ENCODE measurements at regions not wholly inside any gene's neighbourhood (a gene's known extent, or its start where the extent isn't known, plus 50 kb on each side); places are given as distances from the start of the nearest gene placed in this dataset.

GRCh38 chr7:145737617-145738016 is 379.0 kb upstream of the CNTNAP2 start:
- TF ChIP-seq EZH2 (IDR thresholded peaks at IDR 0.05) (no peak), FOSL1 (IDR thresholded peaks at IDR 0.05; ENCODE audit: low read depth) (no peak), YY1 (IDR thresholded peaks at IDR 0.05; ENCODE audit: extremely low read depth, insufficient replicate concordance, low read depth, low read length) (no peak)
- intact Hi-C loops (cut with micrococcal nuclease): no loop called here
- H3K9me2 ChIP-seq (ENCODE audit: insufficient read depth): no peaks in the 10 kb centered on the region
- no peak for ATAC-seq
- ChIA-PET POLR2A (no interaction called here), CTCF (no interaction called here), RAD21 (ENCODE audit: low non-redundant PET in 1 of 2, low total read pairs in 2 of 2, uncharacterized antibody in 2 of 2, unreplicated experiment in 2 of 2) (no interaction called here)
- H3K4me3 ChIP-seq (replicated peaks in 1 of 2; ENCODE audit: low read depth in 1 of 2, low read length in 2 of 2): no peak overlapping the region
- no peaks in the 10 kb centered on the region for H3K4me1 ChIP-seq (ENCODE audit: control insufficient read depth in 1 of 2, insufficient read depth in 2 of 2, low read length in 2 of 2)
- H2AFZ ChIP-seq (ENCODE audit: low read depth, low read length, poor library complexity, severe bottlenecking): no peak overlapping the region
- H3K36me3 ChIP-seq (ENCODE audit: control insufficient read depth in 1 of 2, insufficient read depth in 2 of 2, low read length in 2 of 2): no peaks in the 10 kb centered on the region
- H3K79me2 ChIP-seq (ENCODE audit: insufficient read depth, low read length): no peaks in the 10 kb centered on the region
- H3K9ac ChIP-seq (ENCODE audit: low read length): no peak overlapping the region
- no peaks in the 10 kb centered on the region for H3K27me3 ChIP-seq (ENCODE audit: insufficient read depth, low read length)
- BruUV-seq (replicated peaks): no TSS peak
- no peak for DNase-seq (ENCODE audit: low read depth, low spot score)
- H3K4me2 ChIP-seq (ENCODE audit: low read length): no peak overlapping the region
- H3K27ac ChIP-seq (ENCODE audit: low read depth, low read length): no peak overlapping the region
- no peaks in the 10 kb centered on the region for H4K20me1 ChIP-seq (ENCODE audit: insufficient read depth)
- H3K9me3 ChIP-seq (ENCODE audit: control insufficient read depth in 1 of 2, insufficient read depth in 1 of 2, low read depth in 1 of 2, low read length in 2 of 2): peaks cover 4 to 9% of the 10 kb centered on the region in 2 experiments; a peak in 2 of 4 replicates

- CTCF ChIA-PET: no interaction called here
- H3K36me3 ChIP-seq (ENCODE audit: control insufficient read depth in 1 of 2, insufficient read depth in 2 of 2, low read length in 2 of 2): no peaks in the 10 kb centered on the region
- H4K20me1 ChIP-seq (ENCODE audit: insufficient read depth): no peaks in the 10 kb centered on the region
- no peak for ATAC-seq
- no peaks in the 10 kb centered on the region for H3K79me2 ChIP-seq (ENCODE audit: insufficient read depth, low read length)
- H3K9me2 ChIP-seq (ENCODE audit: insufficient read depth): no peaks in the 10 kb centered on the region
- H3K27ac ChIP-seq (ENCODE audit: low read depth, low read length): no peak overlapping the region
- no peaks in the 10 kb centered on the region for H3K4me1 ChIP-seq (ENCODE audit: control insufficient read depth in 1 of 2, insufficient read depth in 2 of 2, low read length in 2 of 2)
- H3K27me3 ChIP-seq (ENCODE audit: insufficient read depth, low read length): no peaks in the 10 kb centered on the region
- no peak overlapping the region for H3K4me2 ChIP-seq (ENCODE audit: low read length)
- intact Hi-C loops (cut with micrococcal nuclease): no loop called here
- no peak overlapping the region for H3K4me3 ChIP-seq (replicated peaks in 1 of 2; ENCODE audit: low read depth in 1 of 2, low read length in 2 of 2)
- H3K9ac ChIP-seq (ENCODE audit: low read length): no peak overlapping the region
- no peak for TF ChIP-seq ATF3 (IDR thresholded peaks at IDR 0.05)
- TF ChIP-seq CEBPB (IDR thresholded peaks at IDR 0.05; ENCODE audit: low read depth): no peak
- TF ChIP-seq CTCF (IDR thresholded peaks at IDR 0.05 in 2 of 3, conservative IDR thresholded peaks at IDR 0.05 in 1 of 3; ENCODE audit: borderline replicate concordance in 1 of 3, insufficient read depth in 1 of 3, low read depth in 2 of 3, low read length in 2 of 3): no peak
- no peak for TF ChIP-seq SP1 (IDR thresholded peaks at IDR 0.05; ENCODE audit: low read depth)
- no peak for TF ChIP-seq EZH2 (IDR thresholded peaks at IDR 0.05)
- TF ChIP-seq REST (IDR thresholded peaks at IDR 0.05; ENCODE audit: low read depth): no peak
- TF ChIP-seq SRF (IDR thresholded peaks at IDR 0.05; ENCODE audit: low read depth): no peak
- no peak for TF ChIP-seq EGR1 (IDR thresholded peaks at IDR 0.05; ENCODE audit: low read depth)
- no peak for TF ChIP-seq POLR2A (IDR thresholded peaks at IDR 0.05; ENCODE audit: borderline replicate concordance, extremely low read depth, insufficient read depth, insufficient read length)
- no peak for TF ChIP-seq MAX (IDR thresholded peaks at IDR 0.05)
- TF ChIP-seq SIN3A (IDR thresholded peaks at IDR 0.05; ENCODE audit: low read depth): no peak
- no peak for TF ChIP-seq TCF7L2 (IDR thresholded peaks at IDR 0.05; ENCODE audit: borderline replicate concordance, extremely low read depth, insufficient read depth, insufficient read length)
- no peak for TF ChIP-seq ELF1 (IDR thresholded peaks at IDR 0.05; ENCODE audit: borderline replicate concordance, low read depth)
- DNase-seq (ENCODE audit: low read depth, low spot score): no peak
- H2AFZ ChIP-seq (ENCODE audit: low read depth, low read length, poor library complexity, severe bottlenecking): no peak overlapping the region
- BruUV-seq (replicated peaks): no TSS peak
- POLR2A ChIA-PET: no interaction called here
- peaks cover 4 to 9% of the 10 kb centered on the region in 2 experiments; a peak in 2 of 4 replicates for H3K9me3 ChIP-seq (ENCODE audit: control insufficient read depth in 1 of 2, insufficient read depth in 1 of 2, low read depth in 1 of 2, low read length in 2 of 2)
- RAD21 ChIA-PET (ENCODE audit: low non-redundant PET in 1 of 2, low total read pairs in 2 of 2, uncharacterized antibody in 2 of 2, unreplicated experiment in 2 of 2): no interaction called here
These were observed 381.5 kb upstream of the CNTNAP2 start for GRCh38 chr7:145735061-145735460.

Data from HCT116 (cell line).